ENCODE measurements at regions not wholly inside any gene's neighbourhood (a gene's known extent, or its start where the extent isn't known, plus 50 kb on each side); places are given as distances from the start of the nearest gene placed in this dataset.
"Not testable (repeated sequence)": the region's sequence is repeated elsewhere in the genome, so short reads cannot be mapped to it uniquely, and the experiment has no call there.

GRCh38 chr7:45404622-45405021 is 169.5 kb upstream of the ADCY1 start:
- no peak for DNase-seq

- no peak for DNase-seq
These were observed 166.3 kb upstream of the ADCY1 start for GRCh38 chr7:45407730-45408408.

DNA sequence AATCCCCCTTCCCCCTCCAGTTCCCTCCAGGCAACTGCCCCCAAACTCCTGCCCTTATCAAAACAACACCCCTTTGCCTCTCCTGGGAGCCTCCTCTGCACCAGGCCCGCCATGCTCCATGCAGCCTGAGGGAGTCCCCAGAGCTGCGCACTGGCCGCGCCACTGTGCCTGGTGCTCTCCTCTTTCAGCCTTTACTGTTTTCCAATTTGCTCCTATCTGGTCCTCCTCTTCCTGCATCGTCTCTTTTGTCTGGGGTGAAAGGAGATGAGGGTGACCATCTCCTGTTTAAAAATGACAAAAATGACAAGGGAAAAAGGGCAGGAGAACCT is 165.8 kb upstream of the ADCY1 start:
- no peak for DNase-seq

DNA sequence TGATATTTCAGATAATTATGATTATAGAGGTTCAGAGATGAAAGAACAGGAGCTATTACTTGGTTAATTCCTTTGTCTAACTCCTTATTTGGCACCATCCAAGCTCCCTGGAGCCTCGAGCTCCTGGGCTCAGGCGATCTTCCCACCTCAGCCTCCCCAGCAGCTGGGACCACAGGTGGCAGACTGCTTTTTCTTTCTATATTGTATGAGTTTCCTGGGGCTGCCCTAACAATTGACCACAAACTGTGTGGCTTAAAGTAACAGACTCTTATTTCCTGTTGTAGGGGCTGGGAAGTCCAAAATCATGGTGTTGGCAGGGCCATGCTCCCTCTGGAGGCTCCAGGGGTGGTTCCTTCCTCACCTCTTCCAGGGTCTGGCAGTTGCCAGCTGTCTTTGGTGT is 163.3 kb upstream of the ADCY1 start:
- DNase-seq, result no peak

GRCh38 chr7:45413419-45413818 is 160.7 kb upstream of the ADCY1 start:
- no peak for DNase-seq

DNA sequence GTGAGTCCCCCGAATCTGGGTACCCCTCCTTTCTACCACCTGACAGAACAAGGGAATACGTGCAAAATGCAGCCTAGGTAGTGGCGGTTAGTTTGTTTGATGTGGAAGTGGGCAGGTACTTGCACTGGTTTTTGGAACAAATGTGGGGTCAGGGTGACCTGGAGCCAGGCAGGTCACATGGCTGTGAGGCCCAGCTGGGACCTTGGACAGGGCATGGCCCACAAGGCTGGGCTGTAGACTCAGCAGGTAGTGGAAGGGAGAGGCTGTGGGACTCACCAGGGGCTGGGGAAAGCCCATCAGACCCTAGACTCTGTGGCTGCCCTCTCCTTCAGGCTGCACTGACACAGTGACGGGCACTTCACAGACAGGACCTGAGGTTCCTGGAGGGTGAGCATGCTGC is 159.9 kb upstream of the ADCY1 start:
- no peak for DNase-seq

- no peak for DNase-seq
These were observed 158.9 kb upstream of the ADCY1 start for GRCh38 chr7:45415265-45415664.

GRCh38 chr7:45416846-45417245 is 157.3 kb upstream of the ADCY1 start:
- DNase-seq, result no peak

DNA sequence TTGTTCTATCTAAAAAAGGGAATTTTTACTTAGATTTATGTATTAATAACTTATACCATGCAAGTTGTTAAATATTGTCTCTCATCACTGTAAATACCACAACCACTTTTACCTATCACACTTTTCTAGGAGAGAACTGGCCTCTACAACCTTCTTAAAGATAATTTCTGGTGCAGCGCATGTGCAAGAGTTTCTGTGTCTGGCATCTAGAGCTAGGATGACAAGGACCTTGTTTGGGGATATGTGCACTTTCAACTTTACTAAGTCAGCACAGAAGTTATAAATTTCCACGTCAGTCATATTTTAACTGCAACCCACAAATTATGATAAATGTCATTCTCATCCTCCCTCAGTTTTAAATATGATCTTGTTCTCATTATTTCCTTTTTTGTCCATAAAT is 156.9 kb upstream of the ADCY1 start:
- DNase-seq, result no peak

DNA sequence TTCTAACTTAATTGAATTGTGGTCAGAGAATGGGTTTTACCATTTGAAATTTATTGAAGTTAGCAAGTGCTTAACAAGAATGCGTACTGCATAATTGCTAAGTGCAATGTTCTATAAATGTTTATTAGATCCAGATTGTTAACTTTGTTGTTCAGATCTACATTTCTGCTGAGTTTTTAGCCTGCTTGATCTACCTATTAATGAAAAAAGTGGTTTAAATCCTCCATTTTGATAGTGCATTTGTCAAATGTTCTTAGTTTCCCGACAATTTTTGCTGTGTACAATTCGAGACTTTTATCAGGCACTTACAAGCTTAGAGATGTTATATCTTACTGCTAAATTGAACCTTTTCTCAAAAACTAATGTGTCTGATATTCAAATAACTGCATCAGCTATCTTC is 156.4 kb upstream of the ADCY1 start:
- DNase-seq, result no peak

- no peak for DNase-seq
These were observed 153.2 kb upstream of the ADCY1 start for GRCh38 chr7:45420843-45421495.

GRCh38 chr7:45421806-45422205 is 152.4 kb upstream of the ADCY1 start:
- no peak for DNase-seq

DNA sequence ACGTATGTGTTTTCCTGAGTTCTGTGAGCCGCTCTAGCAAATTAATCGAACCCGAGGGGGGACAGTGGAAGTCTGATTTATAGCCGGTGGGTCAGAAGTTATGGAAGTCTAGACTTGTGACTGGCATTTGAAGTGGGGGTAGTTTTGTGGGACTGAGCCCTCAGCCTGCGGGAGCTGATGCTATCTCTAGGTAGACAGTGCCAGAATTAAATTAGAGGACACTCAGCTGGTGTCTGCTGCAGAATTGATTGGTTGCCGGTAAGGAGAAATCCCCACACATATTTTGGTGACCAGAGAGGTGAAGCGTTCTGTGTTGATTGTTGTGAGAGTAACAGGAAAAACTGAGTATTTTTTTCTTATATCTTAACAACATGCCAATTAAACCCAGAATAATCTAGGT is 143.8 kb upstream of the ADCY1 start:
- no peak for DNase-seq

DNA sequence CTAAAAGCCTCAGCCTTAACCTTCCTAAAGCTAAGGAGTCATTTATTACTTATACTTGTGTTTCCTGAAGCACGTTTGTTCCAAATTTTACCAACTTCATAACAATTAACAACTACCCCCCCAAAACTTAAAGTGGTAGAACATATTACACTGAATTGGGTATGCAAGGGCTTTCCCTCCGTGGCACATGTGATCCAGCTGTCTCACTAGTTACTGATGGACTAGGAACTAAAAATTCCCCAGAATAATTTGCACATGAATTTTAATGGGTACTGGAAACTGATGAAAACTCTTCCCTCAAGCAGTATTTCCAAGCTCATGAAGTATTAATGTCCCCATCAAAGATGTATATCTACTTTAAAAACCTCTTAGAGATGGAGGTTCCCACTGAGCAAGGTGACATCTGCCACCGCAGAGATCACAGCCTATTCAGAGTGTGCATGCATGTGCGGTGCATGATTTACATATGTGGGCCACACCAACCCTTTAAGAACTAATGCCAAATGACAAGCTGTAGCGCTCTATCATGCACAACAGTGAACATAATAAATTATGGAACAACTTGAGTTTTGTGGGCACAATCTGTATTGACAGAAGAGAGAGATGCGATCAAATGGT is 139.9 kb upstream of the ADCY1 start:
- no peak for DNase-seq

GRCh38 chr7:45435131-45435530 is 139.0 kb upstream of the ADCY1 start:
- DNase-seq, result no peak

DNA sequence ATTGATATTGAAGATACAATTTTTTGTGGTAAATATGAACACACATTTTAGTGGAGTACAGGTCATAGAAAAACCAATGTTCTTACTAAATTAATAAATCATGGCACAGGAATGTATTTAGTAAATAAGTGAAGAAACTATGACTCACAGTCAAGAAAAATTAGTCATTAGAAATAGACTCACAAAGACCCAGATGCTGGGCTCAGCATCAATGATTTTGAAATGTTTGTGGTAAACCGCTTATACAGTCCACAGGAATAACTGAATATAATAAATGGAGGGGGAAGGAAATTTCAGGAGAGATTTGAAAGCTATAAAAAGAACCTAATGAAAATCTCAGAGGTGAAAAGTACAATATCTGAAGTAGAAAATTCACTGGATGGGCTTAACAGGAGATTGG is 138.3 kb upstream of the ADCY1 start:
- DNase-seq, result no peak

DNA sequence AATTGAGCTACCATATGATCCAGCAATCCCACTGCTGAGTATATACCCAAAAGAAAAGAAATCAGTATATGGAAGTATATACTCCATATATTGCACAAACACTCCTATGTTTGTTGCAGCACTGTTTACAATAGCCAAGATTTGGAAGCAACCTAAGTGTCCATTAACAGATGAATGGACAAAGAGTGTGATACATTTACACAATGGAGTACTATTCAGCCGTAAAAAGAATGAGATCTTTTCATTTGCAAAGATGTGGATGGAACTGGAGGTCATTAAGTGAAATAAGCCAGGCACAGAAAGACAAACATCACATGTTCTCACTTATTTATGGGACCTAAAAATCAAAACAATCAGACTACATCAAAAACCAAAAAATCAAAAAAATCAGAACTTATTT is 133.4 kb upstream of the ADCY1 start:
- DNase-seq, result not testable (repeated sequence)

- no peak for DNase-seq
These were observed 130.9 kb upstream of the ADCY1 start for GRCh38 chr7:45443263-45443662.

GRCh38 chr7:45446195-45446944 is 127.8 kb upstream of the ADCY1 start:
- DNase-seq, result no peak

GRCh38 chr7:45447296-45447695 is 126.9 kb upstream of the ADCY1 start:
- no peak for DNase-seq

DNA sequence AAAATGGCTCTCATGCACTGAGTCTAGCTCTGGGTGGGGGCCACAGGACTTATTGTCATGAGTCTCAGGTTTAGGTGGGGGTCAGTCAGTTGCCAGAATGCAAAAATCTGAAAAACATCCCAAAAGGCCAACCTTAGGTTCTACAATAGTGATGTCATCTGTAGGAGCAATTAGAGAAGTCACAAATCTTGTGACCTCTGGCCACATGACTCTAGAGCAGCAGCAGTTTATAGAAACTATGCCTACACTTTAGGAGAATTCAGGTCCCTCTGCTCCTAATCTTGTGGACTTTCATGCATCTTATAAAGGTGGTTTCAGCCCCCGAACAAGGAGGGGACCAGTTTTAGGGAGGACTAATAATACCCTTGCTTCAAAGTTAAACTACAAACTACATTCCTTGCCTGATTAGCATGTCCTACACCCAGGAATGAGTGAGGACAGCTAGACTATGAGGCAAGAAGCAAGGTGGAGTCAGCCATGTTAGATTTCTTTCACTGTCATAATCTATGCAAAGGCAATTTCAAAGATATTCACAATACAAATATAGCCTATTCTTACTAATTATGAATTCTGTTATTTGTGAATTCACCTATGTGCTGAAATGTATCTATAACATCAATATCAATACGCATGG is 123.5 kb upstream of the ADCY1 start:
- DNase-seq, result no peak

Data from nucleus accumbens (tissue), 56 donors.